LNCAP (cell line): ENCODE measurements at regions not wholly inside any gene's neighbourhood (a gene's known extent, or its start where the extent isn't known, plus 50 kb on each side); places are given as distances from the start of the nearest gene placed in this dataset.

Experiments used
- CTCF ChIP-seq: fragments of 450-650 bp; IDR thresholded peaks from 2 replicates; pipeline ENCODE4 v1.5.1; 2017; ENCODE audit warnings: mild to moderate bottlenecking

- TF ChIP-seq CTCF = no peak
Measured at GRCh38 chr6:122126894-122127293, 272.6 kb upstream of the HSF2 start.

GRCh38 chr6:122128445-122128844 lies 271.0 kb upstream of the HSF2 start:
- no peak for TF ChIP-seq CTCF

- no peak for TF ChIP-seq CTCF
Measured at GRCh38 chr6:122129313-122130025, 270.0 kb upstream of the HSF2 start.

- TF ChIP-seq CTCF = no peak
Measured at GRCh38 chr6:122130026-122130348, 269.5 kb upstream of the HSF2 start.

GRCh38 chr6:122130518-122130917 lies 268.9 kb upstream of the HSF2 start:
- no peak for TF ChIP-seq CTCF

- no peak for TF ChIP-seq CTCF
Measured at GRCh38 chr6:122136386-122136785, 263.1 kb upstream of the HSF2 start.

GRCh38 chr6:122140031-122140430 lies 259.4 kb upstream of the HSF2 start:
- TF ChIP-seq CTCF = no peak

GRCh38 chr6:122141246-122141645 lies 258.2 kb upstream of the HSF2 start:
- no peak for TF ChIP-seq CTCF
